ENCODE measurements at regions not wholly inside any gene's neighbourhood (a gene's known extent, or its start where the extent isn't known, plus 50 kb on each side); places are given as distances from the start of the nearest gene placed in this dataset.
"Not testable (repeated sequence)": the region's sequence is repeated elsewhere in the genome, so short reads cannot be mapped to it uniquely, and the experiment has no call there.

GRCh38 chrX:106220177-106220576 lies 52.1 kb downstream of the PWWP3B start:
- DNase-seq, result no peak

DNA sequence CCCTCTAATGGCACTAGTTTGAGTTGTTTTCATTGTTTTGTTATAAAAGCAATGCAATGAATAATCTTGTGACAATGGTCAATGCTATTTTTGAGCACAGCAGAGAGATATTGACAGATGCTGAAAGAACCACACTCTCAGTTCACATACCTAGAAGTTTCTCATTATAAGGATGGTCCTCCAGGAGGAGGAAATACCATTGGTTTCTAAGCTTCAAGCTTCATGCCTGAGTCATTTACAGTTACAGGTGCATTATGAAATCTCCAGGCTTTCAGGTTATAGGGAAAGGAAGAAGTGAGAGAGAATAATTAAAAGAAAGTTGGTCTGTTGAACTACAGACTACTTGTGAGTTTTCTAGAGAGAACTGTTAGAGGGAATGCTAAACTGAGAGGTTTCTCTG lies 75.3 kb downstream of the PWWP3B start:
- DNase-seq, result no peak

DNA sequence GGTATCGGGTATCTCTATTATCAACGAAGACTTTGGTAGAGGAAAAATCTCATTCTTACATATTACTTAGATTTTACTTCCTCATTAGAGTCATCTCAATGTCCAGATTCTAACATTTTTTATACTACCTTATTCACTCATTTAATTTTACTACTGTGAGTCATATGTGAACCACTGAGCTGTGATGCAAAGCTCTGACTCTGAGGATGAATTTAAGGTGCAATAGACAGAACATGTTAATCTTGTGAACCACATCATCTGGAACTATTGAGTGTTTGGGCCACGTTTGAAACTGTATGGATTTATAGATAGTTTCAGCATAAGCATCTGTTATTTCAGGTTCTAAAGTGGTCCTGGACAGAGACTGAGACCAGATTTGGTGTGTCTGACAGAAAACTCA lies 78.4 kb downstream of the PWWP3B start:
- no peak for DNase-seq

- no peak for DNase-seq
Measured at GRCh38 chrX:106247162-106247561, 79.1 kb downstream of the PWWP3B start.

GRCh38 chrX:106249706-106250379 lies 81.7 kb downstream of the PWWP3B start:
- no peak for DNase-seq

GRCh38 chrX:106263817-106264216 lies 95.7 kb downstream of the PWWP3B start:
- no peak for DNase-seq

DNA sequence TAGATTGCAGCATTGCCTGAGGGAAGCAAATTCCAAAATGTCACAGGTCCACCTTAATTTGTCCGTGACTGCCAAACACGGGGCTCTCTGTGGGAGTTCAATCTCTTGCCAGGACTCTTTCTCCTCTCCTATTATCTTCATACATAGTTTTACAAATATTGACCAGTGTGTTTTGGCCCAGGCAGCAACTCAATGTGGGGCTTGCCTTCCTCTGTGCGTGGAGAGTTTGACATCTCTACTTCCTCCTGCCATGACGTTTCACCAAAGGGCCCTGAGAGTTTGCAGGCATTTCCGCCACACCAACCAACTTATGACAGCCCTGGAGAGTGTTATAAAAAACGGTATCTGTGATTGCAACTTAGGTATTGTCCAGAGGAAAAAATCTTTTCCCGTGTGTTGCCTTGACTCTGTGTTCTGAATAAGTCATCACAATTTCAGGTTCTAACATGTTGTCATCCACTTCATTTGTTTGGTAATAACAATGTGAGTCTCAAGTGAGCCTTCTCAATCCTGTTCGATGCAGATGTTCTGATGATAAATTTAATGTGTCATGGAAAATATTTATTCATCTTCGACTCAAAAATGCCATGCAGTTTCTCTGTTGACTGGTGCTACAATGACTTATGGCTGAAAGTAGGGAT lies 106.0 kb downstream of the PWWP3B start:
- DNase-seq, result not testable (repeated sequence)

DNA sequence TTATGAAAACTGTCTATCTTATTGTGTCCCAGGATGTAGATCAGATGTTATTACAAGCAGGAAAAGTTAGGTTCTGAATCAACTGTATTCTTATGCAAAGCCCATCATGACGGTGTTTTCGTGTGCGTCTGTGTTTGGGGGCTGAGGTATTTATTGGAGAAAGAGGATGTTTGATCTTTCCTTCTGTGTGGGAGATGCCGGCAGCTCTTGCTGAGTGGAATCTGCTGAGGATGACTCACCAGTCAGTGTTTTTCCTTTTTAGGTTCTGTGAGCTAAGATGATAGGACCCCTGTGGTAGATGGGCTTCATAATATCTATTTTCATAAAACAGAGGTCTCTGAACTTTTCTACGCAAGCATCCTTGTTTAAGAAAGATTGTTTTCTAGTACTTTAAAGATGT lies 107.1 kb downstream of the PWWP3B start:
- DNase-seq, result not testable (repeated sequence)

DNA sequence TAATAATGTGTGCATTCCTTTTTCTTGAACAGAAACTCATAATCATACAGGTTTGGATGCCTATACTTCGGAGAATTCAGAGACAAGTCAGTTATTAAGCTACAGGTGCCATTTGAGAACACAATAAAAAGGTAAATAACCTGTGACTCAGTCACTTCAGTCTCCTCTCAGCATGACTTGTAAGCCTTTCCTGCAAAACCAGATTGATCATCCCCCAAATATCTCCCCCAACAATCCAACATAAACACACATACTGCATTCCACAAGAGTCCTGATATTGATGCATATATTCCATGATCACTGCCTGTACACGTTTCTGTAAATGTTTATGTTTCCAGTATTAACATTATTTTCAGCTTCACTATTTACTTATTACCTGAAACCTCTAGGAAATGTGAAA lies 110.8 kb downstream of the PWWP3B start:
- DNase-seq, result no peak

- no peak for DNase-seq
Measured at GRCh38 chrX:106281383-106281782, 113.3 kb downstream of the PWWP3B start.

DNA sequence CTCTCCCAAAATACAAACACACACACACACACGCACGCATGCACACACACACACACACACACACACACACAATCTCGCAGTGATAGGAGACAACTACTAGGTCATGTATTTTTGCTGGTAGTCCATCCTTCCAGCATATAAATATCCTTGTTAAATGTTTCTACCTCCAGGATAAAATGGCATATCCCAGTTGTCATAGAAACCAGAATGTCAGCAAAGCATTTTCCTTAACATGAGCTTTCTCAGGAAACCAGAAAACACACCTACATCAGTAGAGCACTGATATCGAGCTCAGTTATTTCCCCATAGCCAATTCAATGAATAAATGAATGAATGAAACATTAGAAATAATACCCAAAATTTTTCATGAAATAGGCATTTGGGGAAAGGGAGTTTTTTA lies 115.7 kb downstream of the PWWP3B start:
- no peak for DNase-seq

DNA sequence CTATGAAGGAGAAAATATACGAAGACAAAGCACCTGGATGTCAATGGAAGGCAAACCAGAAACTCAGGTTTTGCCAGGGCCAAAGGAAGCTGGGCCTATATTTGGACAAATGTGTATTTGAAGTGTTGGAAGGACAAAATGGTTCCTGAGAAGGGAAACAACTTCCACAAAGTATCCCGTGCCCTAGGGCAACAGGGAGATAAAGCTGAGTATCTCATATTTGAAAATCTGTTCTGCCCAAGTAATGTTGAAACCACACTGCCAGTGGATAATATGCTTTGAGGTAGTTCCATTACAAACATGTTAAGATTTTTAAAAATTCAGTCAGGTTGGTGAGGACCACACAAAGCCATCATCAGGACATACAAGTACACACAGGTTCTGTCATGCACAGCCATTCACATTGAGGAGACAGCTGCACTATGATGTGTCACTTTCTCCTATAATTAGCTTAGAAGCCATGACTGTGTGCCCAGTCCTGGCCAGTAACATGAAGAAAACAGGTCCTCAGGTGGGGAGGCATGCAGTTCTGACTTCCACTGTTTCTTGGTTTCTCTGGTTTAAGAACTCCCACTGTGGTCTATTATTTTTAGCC lies 116.4 kb downstream of the PWWP3B start:
- DNase-seq, result no peak

- DNase-seq, result no peak
Measured at GRCh38 chrX:106286053-106286650, 118.0 kb downstream of the PWWP3B start.

DNA sequence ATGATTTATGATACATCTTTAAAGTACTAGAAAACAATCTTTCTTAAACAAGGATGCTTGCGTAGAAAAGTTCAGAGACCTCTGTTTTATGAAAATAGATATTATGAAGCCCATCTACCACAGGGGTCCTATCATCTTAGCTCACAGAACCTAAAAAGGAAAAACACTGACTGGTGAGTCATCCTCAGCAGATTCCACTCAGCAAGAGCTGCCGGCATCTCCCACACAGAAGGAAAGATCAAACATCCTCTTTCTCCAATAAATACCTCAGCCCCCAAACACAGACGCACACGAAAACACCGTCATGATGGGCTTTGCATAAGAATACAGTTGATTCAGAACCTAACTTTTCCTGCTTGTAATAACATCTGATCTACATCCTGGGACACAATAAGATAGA lies 122.7 kb downstream of the PWWP3B start:
- DNase-seq, result not testable (repeated sequence)

DNA sequence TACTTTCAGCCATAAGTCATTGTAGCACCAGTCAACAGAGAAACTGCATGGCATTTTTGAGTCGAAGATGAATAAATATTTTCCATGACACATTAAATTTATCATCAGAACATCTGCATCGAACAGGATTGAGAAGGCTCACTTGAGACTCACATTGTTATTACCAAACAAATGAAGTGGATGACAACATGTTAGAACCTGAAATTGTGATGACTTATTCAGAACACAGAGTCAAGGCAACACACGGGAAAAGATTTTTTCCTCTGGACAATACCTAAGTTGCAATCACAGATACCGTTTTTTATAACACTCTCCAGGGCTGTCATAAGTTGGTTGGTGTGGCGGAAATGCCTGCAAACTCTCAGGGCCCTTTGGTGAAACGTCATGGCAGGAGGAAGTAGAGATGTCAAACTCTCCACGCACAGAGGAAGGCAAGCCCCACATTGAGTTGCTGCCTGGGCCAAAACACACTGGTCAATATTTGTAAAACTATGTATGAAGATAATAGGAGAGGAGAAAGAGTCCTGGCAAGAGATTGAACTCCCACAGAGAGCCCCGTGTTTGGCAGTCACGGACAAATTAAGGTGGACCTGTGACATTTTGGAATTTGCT lies 123.8 kb downstream of the PWWP3B start:
- DNase-seq, result not testable (repeated sequence)

- no peak for DNase-seq
Measured at GRCh38 chrX:106300239-106300638, 132.1 kb downstream of the PWWP3B start.

DNA sequence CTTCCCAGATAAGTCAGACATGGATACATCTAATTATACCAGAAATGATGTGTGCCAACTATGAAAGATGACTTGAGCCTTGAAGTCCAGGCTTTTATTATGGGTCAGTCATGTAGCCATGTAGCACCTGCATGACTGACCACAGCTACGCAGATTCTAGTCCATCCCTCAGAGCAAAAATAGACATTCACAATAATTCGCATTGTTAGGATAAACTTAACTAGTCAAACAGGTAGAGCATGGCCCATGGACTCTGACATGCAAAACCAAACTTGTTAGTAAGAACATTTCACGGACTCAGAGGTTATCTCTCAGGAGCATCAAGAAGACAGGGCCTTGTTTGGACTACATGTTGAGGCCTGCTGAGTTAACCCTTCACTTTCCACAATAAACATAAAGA lies 132.6 kb downstream of the PWWP3B start:
- no peak for DNase-seq

GRCh38 chrX:106302304-106302703 lies 134.2 kb downstream of the PWWP3B start:
- DNase-seq, result no peak

- no peak for DNase-seq
Measured at GRCh38 chrX:106306391-106306947, 138.4 kb downstream of the PWWP3B start.

GRCh38 chrX:106323357-106323756 lies 155.3 kb downstream of the PWWP3B start:
- DNase-seq, result no peak

DNA sequence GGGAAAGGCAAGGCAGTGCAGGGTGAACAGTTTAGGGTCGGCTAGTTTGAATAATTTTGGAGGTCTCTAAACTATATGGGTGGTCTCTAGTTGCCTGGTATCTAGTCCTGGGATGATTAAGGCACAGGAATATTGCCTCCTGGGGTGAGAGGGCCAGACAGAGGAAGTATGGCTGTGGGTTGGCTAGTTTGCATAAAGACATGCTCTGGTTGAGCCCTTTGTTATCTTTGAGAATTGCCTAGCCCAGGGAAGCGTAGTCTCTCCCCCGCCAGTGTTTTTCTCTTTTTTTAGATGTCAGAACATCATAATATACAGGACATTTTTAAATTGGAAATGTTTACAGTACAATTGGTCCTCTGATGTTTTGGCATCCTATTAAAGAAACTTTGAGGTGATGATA lies 163.5 kb downstream of the PWWP3B start:
- DNase-seq, result no peak

- no peak for DNase-seq
Measured at GRCh38 chrX:106341823-106342222, 173.7 kb downstream of the PWWP3B start.

DNA sequence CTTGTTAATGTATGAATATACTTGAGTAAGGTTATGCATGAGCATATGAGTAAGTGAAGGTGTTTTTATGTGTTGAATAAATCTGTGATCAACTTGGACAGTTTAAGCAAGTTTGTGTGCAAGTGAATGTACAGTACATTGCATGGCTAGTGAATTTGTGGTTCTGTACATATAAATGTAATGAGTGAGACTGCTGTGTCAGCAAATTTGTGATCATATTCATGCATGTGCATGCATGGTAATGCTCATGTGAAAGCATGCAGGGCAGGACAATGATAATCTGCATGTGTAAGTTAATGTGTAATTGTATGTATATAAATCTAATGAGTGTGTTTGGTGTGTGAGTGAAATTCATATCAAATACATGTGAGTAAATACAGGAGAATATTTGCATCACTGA lies 188.5 kb downstream of the PWWP3B start:
- no peak for DNase-seq

Data from stimulated activated CD4-positive, alpha-beta T cell treated with anti-CD3 and anti-CD28 coated beads, Interleukin-12 subunit alpha, Interleukin-12 subunit beta, amount 100 ng/mL, for 4 hours (primary cell).